Spinal cord (tissue), 9 donors: ENCODE measurements at regions not wholly inside any gene's neighbourhood (a gene's known extent, or its start where the extent isn't known, plus 50 kb on each side); places are given as distances from the start of the nearest gene placed in this dataset.
"Not testable (repeated sequence)": the region's sequence is repeated elsewhere in the genome, so short reads cannot be mapped to it uniquely, and the experiment has no call there.

Experiments used
- DNase-seq, 6 donors: peaks; one replicate each; pipeline versions ENCODE4 v3.0.0 to v3.0.0-alpha.2; 2013 to 2015; ENCODE audit warnings: low spot score in 6 of 6, low read depth in 4 of 6
- H3K27ac ChIP-seq: one replicate; pipeline ENCODE4 v1.5.1; 2013; ENCODE audit warnings: low read depth, low read length, control low read depth
- H3K27me3 ChIP-seq: one replicate; pipeline ENCODE4 v1.6.1; 2013; ENCODE audit warnings: low read length; ENCODE audit not compliant: control insufficient read depth, insufficient read depth
- H3K36me3 ChIP-seq: one replicate; pipeline ENCODE4 v1.6.1; 2013; ENCODE audit warnings: low read length; ENCODE audit not compliant: control insufficient read depth, insufficient read depth
- H3K4me1 ChIP-seq: one replicate; pipeline ENCODE4 v1.6.1; 2013; ENCODE audit warnings: low read length; ENCODE audit not compliant: control insufficient read depth, insufficient read depth
- H3K4me3 ChIP-seq: one replicate; pipeline ENCODE4 v1.5.1; 2013; ENCODE audit warnings: low read depth, low read length, control low read depth
- H3K9me3 ChIP-seq: one replicate; pipeline ENCODE4 v1.6.1; 2013; ENCODE audit warnings: low read length; ENCODE audit not compliant: control insufficient read depth, insufficient read depth
- WGBS: methylation state at CpG from one replicate; pipeline ENCODE4 v1.1.5; 2013; ENCODE audit warnings: missing lambda C conversion rate; ENCODE audit not compliant: insufficient coverage; 5-methylcytosine and 5-hydroxymethylcytosine counted together
- donor health status: healthy.

GRCh38 chrX:135632353-135632752 lies 81.1 kb upstream of the CT45A1 start:
- H3K27ac ChIP-seq = no peak overlapping the region
- no peaks in the 10 kb centered on the region for H3K9me3 ChIP-seq
- DNase-seq = peak in 2 of 6 donors; percentile 1 to 25
- no peaks in the 10 kb centered on the region for H3K36me3 ChIP-seq
- no peaks in the 10 kb centered on the region for H3K4me1 ChIP-seq
- WGBS = no CpG with 5 or more reads among the region's 1 CpG
- H3K4me3 ChIP-seq = no peak overlapping the region
- peaks cover 2% of the 10 kb centered on the region for H3K27me3 ChIP-seq

DNA sequence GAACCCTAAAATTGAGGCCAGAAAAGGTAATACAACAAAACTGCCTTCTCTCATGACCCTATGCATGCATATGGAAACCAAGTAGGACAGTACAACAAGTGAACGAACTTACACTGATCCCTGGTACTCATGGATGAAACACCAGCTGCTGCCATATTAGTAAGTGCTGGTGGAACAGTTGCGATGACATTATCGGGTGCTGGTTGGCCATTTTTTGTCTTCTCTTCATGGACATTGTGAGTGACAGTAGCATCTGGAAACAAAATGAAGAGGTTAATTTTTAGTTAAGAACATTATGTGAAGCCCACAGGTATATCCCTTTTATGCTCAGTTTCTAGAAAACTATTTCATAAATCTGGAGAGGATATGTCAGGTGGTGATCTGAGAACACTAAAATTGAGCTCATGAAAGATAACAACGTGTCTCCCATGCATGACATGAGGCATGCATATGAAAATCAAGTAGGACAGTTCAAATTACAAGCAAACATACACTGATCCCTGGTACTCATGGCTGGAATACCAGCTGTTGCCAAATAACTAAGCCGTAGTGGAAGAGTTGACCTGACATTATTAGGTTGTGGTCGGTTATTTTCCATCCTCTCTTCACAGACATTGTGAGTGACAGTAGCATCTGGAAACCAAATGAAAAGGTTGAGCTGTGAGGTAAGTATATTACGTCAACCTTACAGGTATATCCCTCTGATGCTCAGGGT lies 74.2 kb upstream of the CT45A1 start:
- Histone ChIP-seq H3K36me3 (no peaks in the 10 kb centered on the region), H3K4me1 (no peaks in the 10 kb centered on the region), H3K9me3 (no peaks in the 10 kb centered on the region), H3K27ac (no peak overlapping the region), H3K4me3 (no peak overlapping the region), H3K27me3 (peaks cover 2% of the 10 kb centered on the region)
- 96% methylated on average over 3 of the region's 7 CpGs for WGBS
- DNase-seq = no peak

- no peaks in the 10 kb centered on the region for H3K27me3 ChIP-seq
- 61% methylated on average over 3 of the region's 3 CpGs for WGBS
- no peaks in the 10 kb centered on the region for H3K36me3 ChIP-seq
- H3K27ac ChIP-seq = no peak overlapping the region
- H3K4me1 ChIP-seq = no peaks in the 10 kb centered on the region
- H3K4me3 ChIP-seq = no peak overlapping the region
- H3K9me3 ChIP-seq = no peaks in the 10 kb centered on the region
- DNase-seq = no peak
Measured at GRCh38 chrX:135643916-135644315, 69.5 kb upstream of the CT45A1 start.

GRCh38 chrX:135644624-135645023 lies 68.8 kb upstream of the CT45A1 start:
- Histone ChIP-seq H3K27ac (no peak overlapping the region), H3K27me3 (no peaks in the 10 kb centered on the region), H3K4me3 (no peak overlapping the region), H3K4me1 (no peaks in the 10 kb centered on the region), H3K36me3 (no peaks in the 10 kb centered on the region), H3K9me3 (no peaks in the 10 kb centered on the region)
- no peak for DNase-seq
- WGBS = 50% methylated on average over 1 of the region's 2 CpGs

DNA sequence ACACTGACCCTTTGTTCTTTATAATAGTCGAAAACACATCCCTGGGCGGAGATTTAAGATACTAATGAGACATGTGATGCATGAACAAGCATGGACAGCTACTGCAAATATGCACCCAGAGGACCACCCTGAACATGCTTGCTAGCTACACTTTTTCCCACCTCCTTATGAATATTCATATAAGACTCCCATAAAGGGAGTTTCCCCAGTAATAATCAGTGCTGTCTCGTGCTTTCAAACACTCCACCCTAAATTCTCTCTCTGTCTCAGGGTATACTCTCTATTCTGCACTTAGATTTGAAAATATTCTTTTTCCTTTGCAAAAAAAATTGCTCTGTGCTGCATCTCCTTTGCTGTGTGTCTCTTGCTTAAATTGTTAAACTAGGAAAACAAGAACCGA lies 64.4 kb upstream of the CT45A1 start:
- Histone ChIP-seq H3K27ac (no peak overlapping the region), H3K36me3 (no peaks in the 10 kb centered on the region), H3K4me3 (no peak overlapping the region), H3K27me3 (no peaks in the 10 kb centered on the region), H3K4me1 (no peaks in the 10 kb centered on the region), H3K9me3 (no peaks in the 10 kb centered on the region)
- WGBS = 21% methylated on average over 2 of the region's 4 CpGs
- no peak for DNase-seq

DNA sequence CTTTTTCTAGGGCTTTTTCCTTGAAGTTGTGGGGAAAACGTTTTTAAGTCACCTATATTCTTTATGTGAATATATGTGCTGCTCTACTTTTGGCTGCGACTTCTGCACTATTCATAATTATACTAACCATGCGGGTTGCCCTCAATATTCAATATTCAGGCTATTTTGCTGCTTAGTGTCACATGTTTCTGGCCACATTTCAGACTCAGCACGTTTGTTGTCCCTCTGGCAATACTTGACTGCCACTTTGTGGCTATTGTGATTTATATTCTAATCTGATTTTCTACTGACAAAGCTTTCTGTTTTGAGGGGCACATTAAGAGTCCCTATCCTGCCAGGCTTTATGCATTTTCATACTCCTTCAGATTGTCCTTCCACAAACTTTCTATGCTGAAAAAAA lies 63.9 kb upstream of the CT45A1 start:
- 83% methylated on average over 2 of the region's 4 CpGs for WGBS
- H3K27ac ChIP-seq = no peak overlapping the region
- H3K4me3 ChIP-seq = no peak overlapping the region
- peak in 1 of 6 donors; percentile 5 for DNase-seq
- no peaks in the 10 kb centered on the region for H3K4me1 ChIP-seq
- H3K27me3 ChIP-seq = no peaks in the 10 kb centered on the region
- no peaks in the 10 kb centered on the region for H3K36me3 ChIP-seq
- no peaks in the 10 kb centered on the region for H3K9me3 ChIP-seq

DNA sequence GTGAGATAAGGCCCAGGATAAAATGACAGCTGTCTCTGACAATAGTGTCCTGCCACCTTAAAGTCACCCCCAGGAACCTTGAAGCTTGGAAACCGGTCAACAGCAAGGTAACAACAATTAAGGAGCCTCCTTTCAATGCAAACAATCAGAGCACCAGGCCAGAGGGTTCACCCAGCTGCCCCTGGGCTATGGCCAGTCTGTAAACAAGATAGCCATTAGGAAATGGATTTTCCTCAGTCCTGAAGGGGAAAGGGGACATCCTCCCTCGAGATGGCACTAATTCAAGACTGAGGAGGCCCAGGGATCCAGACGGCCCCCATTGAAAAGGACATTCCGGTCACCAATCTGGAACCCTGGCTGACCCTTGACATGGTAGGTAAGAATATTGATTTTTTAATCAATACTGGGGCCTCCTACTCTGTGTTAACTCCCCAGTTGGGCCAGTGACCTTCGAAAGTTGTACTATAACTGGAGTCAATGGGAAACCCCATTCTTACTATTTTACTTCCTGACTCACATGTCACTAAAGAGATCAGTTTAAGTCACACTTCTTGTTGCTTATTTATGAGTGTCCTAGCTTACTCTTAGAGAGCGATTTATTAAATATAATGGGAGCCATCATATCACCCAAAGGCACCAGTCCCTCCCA lies 61.7 kb upstream of the CT45A1 start:
- H3K9me3 ChIP-seq = no peaks in the 10 kb centered on the region
- no peaks in the 10 kb centered on the region for H3K36me3 ChIP-seq
- H3K27me3 ChIP-seq = no peaks in the 10 kb centered on the region
- no peak overlapping the region for H3K4me3 ChIP-seq
- no peaks in the 10 kb centered on the region for H3K4me1 ChIP-seq
- 50% methylated on average over 2 of the region's 6 CpGs for WGBS
- H3K27ac ChIP-seq = no peak overlapping the region
- no peak for DNase-seq

DNA sequence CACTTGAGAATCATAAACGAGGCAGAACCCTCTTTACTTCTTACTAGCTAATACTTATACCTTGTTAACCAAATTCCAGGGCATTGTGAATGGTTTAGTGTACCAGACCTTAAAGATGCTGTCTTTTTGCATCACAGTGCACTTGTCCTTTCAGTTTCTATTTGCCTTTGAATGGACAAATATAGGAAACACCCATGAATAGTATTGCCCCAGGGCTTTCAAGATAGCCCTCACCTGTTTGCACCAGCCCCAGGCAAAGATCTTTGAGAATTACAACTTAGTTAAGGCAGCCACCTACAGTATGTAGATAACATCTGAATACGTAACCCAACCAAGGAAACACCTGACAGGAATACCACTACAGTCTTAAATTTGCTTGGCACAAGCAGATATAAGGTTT lies 60.8 kb upstream of the CT45A1 start:
- Histone ChIP-seq H3K36me3 (no peaks in the 10 kb centered on the region), H3K27me3 (no peaks in the 10 kb centered on the region), H3K4me1 (no peaks in the 10 kb centered on the region), H3K9me3 (no peaks in the 10 kb centered on the region), H3K27ac (no peak overlapping the region), H3K4me3 (no peak overlapping the region)
- no peak for DNase-seq
- no CpG with 5 or more reads among the region's 2 CpGs for WGBS

DNA sequence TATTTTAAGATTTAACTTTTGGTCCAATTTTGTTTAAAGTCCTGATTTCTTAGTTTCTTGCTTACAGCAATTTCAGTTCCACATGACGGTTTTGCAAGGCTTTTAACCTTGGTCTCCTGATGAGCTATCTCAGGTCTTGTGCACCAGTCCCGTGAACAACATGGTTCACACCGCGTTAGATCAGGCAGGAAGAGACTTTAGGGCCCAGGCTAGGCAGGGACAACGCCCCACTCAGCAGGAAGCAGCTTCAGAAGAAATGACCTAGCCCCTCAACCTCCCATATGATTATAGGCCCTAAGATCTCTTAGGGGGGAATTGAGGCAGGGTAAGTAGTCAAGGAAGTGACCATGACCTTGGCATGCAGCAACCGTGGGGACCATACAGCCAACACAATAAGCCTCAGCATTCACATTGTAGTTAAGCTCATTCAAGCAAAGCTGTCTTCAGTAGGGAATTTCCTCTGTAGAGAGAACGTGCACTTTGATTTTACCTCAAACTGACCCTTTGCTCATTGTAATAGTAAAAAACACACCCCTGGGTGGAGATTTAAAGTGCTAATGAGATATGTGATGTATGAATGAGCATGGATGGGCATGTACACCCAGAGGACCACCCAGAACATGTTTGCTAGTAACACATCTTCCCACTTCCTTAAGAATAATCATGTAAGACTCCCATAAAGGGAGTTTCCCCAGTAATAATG lies 55.3 kb upstream of the CT45A1 start:
- not testable (repeated sequence) for H3K9me3 ChIP-seq, H3K4me3 ChIP-seq, H3K36me3 ChIP-seq, H3K27me3 ChIP-seq, H3K4me1 ChIP-seq, H3K27ac ChIP-seq
- DNase-seq = peak in 1 of 6 donors; percentile 1
- no CpG with 5 or more reads among the region's 7 CpGs for WGBS
